SK-N-MC (cell line): ENCODE measurements at regions not wholly inside any gene's neighbourhood (a gene's known extent, or its start where the extent isn't known, plus 50 kb on each side); places are given as distances from the start of the nearest gene placed in this dataset.
"Not testable (repeated sequence)": the region's sequence is repeated elsewhere in the genome, so short reads cannot be mapped to it uniquely, and the experiment has no call there.

Source experiments
- DNase-seq: peaks from one replicate; pipeline ENCODE4 v3.0.0-alpha.2; 2011; ENCODE audit warnings: low read depth, low spot score
- H3K27ac ChIP-seq: fragments of 200-600 bp; sonication (generic); 2 replicates; pipeline ENCODE4 v1.5.1; 2016; ENCODE audit warnings: mixed run types
- H3K36me3 ChIP-seq: fragments of 200-600 bp; sonication (generic); 2 replicates; pipeline ENCODE4 v1.6.1; 2017; ENCODE audit warnings: antibody characterized with exemption, low read length, mixed read lengths; ENCODE audit not compliant: insufficient read depth
- H3K4me3 ChIP-seq: fragments of 200-600 bp; sonication (generic); 2 replicates; pipeline ENCODE4 v1.5.1; 2016
- H3K9ac ChIP-seq: fragments of 200-600 bp; sonication (generic); 2 replicates; pipeline ENCODE4 v1.8.0; 2017; ENCODE audit warnings: mixed run types, mixed read lengths; ENCODE audit not compliant: insufficient read length
- H3K9me3 ChIP-seq: fragments of 200-600 bp; sonication (generic); 2 replicates; pipeline ENCODE4 v1.6.1; 2017; ENCODE audit warnings: low read depth, mild to moderate bottlenecking, antibody characterized with exemption, low read length, moderate library complexity, mixed read lengths
- EZH2 ChIP-seq: fragments of 200-600 bp; sonication (generic); IDR thresholded peaks from one replicate; pipeline ENCODE4 v1.6.1; 2017; ENCODE audit warnings: antibody characterized with exemption
- FOXP2 ChIP-seq: optimal IDR thresholded peaks from 2 replicates; pipeline ENCODE3; 2011; ENCODE audit warnings: mild to moderate bottlenecking, moderate library complexity; ENCODE audit not compliant: insufficient read depth; ENCODE audit errors: extremely low read length, control extremely low read depth
- POLR2AphosphoS5 ChIP-seq: IDR thresholded peaks from 2 replicates; pipeline ENCODE4 v1.6.1; 2012; ENCODE audit warnings: mild to moderate bottlenecking, low read depth, low read length, borderline replicate concordance

- no peak for TF ChIP-seq EZH2
- no peak for TF ChIP-seq POLR2AphosphoS5
- no peak for TF ChIP-seq FOXP2
- Histone ChIP-seq H3K27ac (no peak overlapping the region), H3K9ac (no peak overlapping the region)
Measured at GRCh38 chr3:161672478-161672877, 175.9 kb downstream of the OTOL1 start.

DNA sequence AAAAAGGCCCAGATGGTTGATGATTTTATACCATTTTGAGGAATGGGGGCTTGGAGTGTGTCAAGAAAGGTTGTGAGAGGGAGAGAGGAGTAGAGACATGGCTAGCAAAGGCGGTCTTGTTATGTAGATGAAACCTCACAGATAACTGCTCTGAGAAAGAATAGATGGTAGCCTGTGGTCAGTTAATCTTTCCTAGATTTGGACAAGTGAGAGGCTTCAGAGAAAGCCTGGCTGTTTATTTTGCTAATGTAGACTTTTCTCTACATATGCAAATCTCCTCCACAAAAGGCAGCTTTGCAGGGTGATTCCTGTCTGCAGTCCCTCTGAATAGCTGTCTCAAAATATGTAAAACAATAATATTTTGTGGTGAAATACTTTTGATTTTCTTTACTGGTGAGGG is 177.3 kb downstream of the OTOL1 start:
- Histone ChIP-seq H3K27ac (no peak overlapping the region), H3K9ac (no peak overlapping the region), H3K9me3 (no peaks in the 10 kb centered on the region), H3K36me3 (no peaks in the 10 kb centered on the region), H3K4me3 (no peak overlapping the region)
- DNase-seq, result no peak
- TF ChIP-seq EZH2 (no peak), FOXP2 (no peak), POLR2AphosphoS5 (no peak)

More at GRCh38 chr3:161672478-161672877, 175.9 kb downstream of the OTOL1 start:
- no peak for DNase-seq
- Histone ChIP-seq H3K9me3 (peaks cover 4% of the 10 kb centered on the region; the same call in 1 of the 2 replicates), H3K4me3 (no peak overlapping the region), H3K36me3 (no peaks in the 10 kb centered on the region)

GRCh38 chr3:161674402-161674801 is 177.8 kb downstream of the OTOL1 start:
- Histone ChIP-seq H3K27ac (peak overlapping the region; percentile 16; the same call in 1 of the 2 replicates), H3K9me3 (no peaks in the 10 kb centered on the region), H3K36me3 (no peaks in the 10 kb centered on the region), H3K9ac (no peak overlapping the region), H3K4me3 (no peak overlapping the region)
- peak; percentile 67 for DNase-seq
- TF ChIP-seq EZH2, result no peak
- peak; percentile 61; the same call in 1 of the 2 replicates for TF ChIP-seq POLR2AphosphoS5

GRCh38 chr3:161681831-161682230 is 185.2 kb downstream of the OTOL1 start:
- not testable (repeated sequence) for DNase-seq, H3K27ac ChIP-seq, H3K9ac ChIP-seq, H3K9me3 ChIP-seq, H3K4me3 ChIP-seq, H3K36me3 ChIP-seq

DNA sequence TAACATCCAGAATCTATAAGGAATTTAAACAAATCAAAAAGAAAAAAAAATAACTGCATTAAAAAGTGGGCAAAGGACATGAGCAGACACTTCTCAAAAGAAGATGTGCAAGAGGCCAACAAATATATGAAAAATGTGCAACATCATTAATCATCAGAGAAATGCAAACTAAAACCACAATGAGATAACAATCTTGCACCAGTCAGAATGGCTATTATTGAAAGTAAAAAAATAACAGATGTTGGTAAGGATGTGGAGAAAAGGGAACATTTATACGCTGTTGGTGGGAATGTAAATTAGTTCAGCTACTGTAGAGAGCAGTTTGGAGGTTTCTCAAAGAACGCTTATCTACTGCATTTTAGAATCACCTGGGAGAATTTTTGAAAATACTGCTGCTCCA is 186.1 kb downstream of the OTOL1 start:
- H3K36me3 ChIP-seq, result no peaks in the 10 kb centered on the region
- DNase-seq, result peak; percentile 76

GRCh38 chr3:161689584-161690298 is 193.1 kb downstream of the OTOL1 start:
- no peaks in the 10 kb centered on the region for H3K9me3 ChIP-seq
- peak overlapping the region; percentile 71 for H3K27ac ChIP-seq
- peak overlapping the region; percentile 45 for H3K4me3 ChIP-seq
- H3K36me3 ChIP-seq, result no peaks in the 10 kb centered on the region
- peak overlapping the region; percentile 6 for H3K9ac ChIP-seq
- DNase-seq, result no peak
- TF ChIP-seq FOXP2, result no peak
- TF ChIP-seq EZH2, result no peak
- TF ChIP-seq POLR2AphosphoS5, result peak; percentile 37; the same call in 1 of the 2 replicates

More for the DNA sequence above, 186.1 kb downstream of the OTOL1 start:
- TF ChIP-seq POLR2AphosphoS5 (peak; percentile 32; the same call in 1 of the 2 replicates), FOXP2 (no peak)
- H3K27ac ChIP-seq, result peak overlapping the region; percentile 7; the same call in 1 of the 2 replicates
- H3K9me3 ChIP-seq, result no peaks in the 10 kb centered on the region
- no peak overlapping the region for H3K9ac ChIP-seq
- H3K4me3 ChIP-seq, result peak overlapping the region; percentile 8

DNA sequence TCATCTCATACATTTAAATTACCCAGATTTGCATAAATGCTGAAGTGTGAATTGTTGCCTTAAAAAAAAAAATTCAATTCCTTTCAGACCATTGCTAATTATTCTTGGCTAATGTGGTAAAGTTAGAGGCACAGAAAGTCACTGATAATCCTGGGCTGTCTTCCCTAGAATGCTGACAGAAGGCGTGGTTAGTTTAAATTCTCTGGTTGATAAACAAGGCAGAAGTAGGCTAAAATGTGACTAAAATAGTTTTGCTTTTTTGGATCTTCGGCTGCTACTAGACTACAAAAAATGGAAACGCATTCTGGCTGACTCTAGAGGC is 193.7 kb downstream of the OTOL1 start:
- no peak for TF ChIP-seq POLR2AphosphoS5
- TF ChIP-seq EZH2, result no peak
- TF ChIP-seq FOXP2, result no peak
- DNase-seq, result no peak
- H3K9me3 ChIP-seq, result no peaks in the 10 kb centered on the region

GRCh38 chr3:161691677-161692076 is 195.1 kb downstream of the OTOL1 start:
- Histone ChIP-seq H3K9me3 (no peaks in the 10 kb centered on the region), H3K4me3 (peak overlapping the region; percentile 55), H3K36me3 (no peaks in the 10 kb centered on the region), H3K9ac (no peak overlapping the region), H3K27ac (peak overlapping the region; percentile 88)
- TF ChIP-seq EZH2, result no peak
- no peak for TF ChIP-seq FOXP2
- DNase-seq, result peak; percentile 98

More for the DNA sequence above, 193.7 kb downstream of the OTOL1 start:
- Histone ChIP-seq H3K36me3 (no peaks in the 10 kb centered on the region), H3K9ac (peak overlapping the region; percentile 6), H3K27ac (peak overlapping the region; percentile 71), H3K4me3 (peak overlapping the region; percentile 45)

DNA sequence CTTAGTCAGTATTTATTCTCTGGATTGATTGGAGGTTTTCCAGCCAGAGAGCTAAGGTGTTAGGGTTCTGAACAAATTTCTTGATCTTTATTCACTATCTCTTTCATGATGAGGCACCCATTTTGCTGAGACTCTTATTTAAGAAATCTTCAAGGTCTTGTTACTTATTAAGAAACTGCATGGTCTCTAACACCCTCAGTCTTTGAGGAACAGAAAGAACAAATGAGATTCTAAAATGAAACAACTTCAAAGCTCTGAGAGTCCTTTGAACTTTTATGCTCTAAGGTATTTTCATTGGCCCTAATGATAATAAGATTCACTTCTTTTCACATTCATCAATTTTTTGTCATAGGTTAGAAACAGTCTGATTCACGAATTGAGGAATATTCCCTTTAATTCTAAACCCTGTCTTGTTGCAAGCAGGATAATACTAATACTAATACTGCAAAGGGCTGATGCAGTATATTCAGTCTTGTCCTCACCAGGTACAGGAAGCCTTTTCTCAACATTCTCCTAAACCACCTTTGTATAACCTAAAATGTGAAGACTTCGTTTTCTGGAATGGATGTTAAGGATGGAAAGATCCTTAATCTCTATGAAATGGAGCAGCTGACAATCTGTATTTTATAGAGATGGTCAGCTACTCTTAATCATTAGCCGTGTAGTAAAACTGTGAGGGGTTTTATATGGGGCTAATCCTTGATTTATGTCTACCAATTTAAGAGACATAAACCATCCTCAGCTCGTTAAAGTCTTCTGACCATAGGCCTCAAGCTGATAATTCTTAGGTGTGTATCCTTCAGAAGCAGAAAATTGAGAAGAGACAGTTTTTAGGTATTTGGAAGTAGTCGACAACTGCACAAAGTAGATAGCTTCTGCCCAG is 198.3 kb downstream of the OTOL1 start:
- H3K36me3 ChIP-seq, result no peaks in the 10 kb centered on the region
- no peaks in the 10 kb centered on the region for H3K9me3 ChIP-seq
- H3K9ac ChIP-seq, result no peak overlapping the region
- no peak overlapping the region for H3K4me3 ChIP-seq
- TF ChIP-seq POLR2AphosphoS5, result no peak
- TF ChIP-seq FOXP2, result no peak
- TF ChIP-seq EZH2, result no peak
- peak overlapping the region; percentile 74 for H3K27ac ChIP-seq
- no peak for DNase-seq
